ENCODE measurements at regions not wholly inside any gene's neighbourhood (a gene's known extent, or its start where the extent isn't known, plus 50 kb on each side); places are given as distances from the start of the nearest gene placed in this dataset.

DNA sequence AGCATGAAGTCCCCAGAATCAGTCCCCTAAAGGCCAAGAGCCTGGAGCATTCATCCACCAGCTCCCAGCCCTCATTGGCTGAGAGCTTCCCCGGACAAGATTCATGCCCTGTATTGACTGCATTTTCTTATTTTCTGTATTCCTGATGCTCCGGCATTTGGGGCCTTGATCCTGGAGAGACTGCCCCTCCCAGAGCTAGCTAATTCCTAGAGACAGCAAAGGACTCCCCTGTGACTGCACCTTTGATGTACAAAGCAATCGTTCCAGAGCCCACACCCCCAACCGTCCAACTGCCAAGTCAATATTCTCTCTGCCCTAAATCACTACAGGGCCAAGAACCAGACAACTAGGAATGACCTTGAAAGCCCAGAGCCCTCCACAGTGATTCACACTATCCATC is 93.4 kb upstream of the CDH5 start:
- no peak for TF ChIP-seq BHLHE40 (IDR thresholded peaks at IDR 0.05; ENCODE audit: low read length)
- no peak for TF ChIP-seq SMARCC2 (IDR thresholded peaks at IDR 0.05)
- no peak for TF ChIP-seq ZNF431 (CRISPR knock-in tag; IDR thresholded peaks at IDR 0.05; ENCODE audit: borderline replicate concordance, low read depth)
- no peak for TF ChIP-seq ZNF790 (CRISPR knock-in tag; IDR thresholded peaks at IDR 0.05; ENCODE audit: borderline replicate concordance)
- no peak for TF ChIP-seq ZNF737 (CRISPR knock-in tag; IDR thresholded peaks at IDR 0.05; ENCODE audit: borderline replicate concordance)
- TF ChIP-seq NR2F2 (IDR thresholded peaks at IDR 0.05; ENCODE audit: borderline replicate concordance, low read depth) = no peak
- TF ChIP-seq, protein P1, sequence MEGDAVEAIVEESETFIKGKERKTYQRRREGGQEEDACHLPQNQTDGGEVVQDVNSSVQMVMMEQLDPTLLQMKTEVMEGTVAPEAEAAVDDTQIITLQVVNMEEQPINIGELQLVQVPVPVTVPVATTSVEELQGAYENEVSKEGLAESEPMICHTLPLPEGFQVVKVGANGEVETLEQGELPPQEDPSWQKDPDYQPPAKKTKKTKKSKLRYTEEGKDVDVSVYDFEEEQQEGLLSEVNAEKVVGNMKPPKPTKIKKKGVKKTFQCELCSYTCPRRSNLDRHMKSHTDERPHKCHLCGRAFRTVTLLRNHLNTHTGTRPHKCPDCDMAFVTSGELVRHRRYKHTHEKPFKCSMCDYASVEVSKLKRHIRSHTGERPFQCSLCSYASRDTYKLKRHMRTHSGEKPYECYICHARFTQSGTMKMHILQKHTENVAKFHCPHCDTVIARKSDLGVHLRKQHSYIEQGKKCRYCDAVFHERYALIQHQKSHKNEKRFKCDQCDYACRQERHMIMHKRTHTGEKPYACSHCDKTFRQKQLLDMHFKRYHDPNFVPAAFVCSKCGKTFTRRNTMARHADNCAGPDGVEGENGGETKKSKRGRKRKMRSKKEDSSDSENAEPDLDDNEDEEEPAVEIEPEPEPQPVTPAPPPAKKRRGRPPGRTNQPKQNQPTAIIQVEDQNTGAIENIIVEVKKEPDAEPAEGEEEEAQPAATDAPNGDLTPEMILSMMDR (CRISPR knock-in tag; IDR thresholded peaks at IDR 0.05) = no peak
- TF ChIP-seq ZNF776 (CRISPR knock-in tag; IDR thresholded peaks at IDR 0.05) = no peak
- TF ChIP-seq POLR2A (IDR thresholded peaks at IDR 0.05; ENCODE audit: insufficient read depth in 1 of 2, low read depth in 2 of 2, low read length in 2 of 2) = no peak
- no peak for TF ChIP-seq ATF6 (CRISPR knock-in tag; conservative IDR thresholded peaks at IDR 0.05)
- TF ChIP-seq KDM5A (IDR thresholded peaks at IDR 0.05; ENCODE audit: borderline replicate concordance, low read length) = no peak
- TF ChIP-seq, protein P2, sequence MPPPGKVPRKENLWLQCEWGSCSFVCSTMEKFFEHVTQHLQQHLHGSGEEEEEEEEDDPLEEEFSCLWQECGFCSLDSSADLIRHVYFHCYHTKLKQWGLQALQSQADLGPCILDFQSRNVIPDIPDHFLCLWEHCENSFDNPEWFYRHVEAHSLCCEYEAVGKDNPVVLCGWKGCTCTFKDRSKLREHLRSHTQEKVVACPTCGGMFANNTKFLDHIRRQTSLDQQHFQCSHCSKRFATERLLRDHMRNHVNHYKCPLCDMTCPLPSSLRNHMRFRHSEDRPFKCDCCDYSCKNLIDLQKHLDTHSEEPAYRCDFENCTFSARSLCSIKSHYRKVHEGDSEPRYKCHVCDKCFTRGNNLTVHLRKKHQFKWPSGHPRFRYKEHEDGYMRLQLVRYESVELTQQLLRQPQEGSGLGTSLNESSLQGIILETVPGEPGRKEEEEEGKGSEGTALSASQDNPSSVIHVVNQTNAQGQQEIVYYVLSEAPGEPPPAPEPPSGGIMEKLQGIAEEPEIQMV (CRISPR knock-in tag; IDR thresholded peaks at IDR 0.05; ENCODE audit: low read depth) = no peak
- no peak for TF ChIP-seq ZNF3 (CRISPR knock-in tag; IDR thresholded peaks at IDR 0.05)
- no peak for TF ChIP-seq ZNF589 (CRISPR knock-in tag; conservative IDR thresholded peaks at IDR 0.05)
